Karpas-422 (cell line): ENCODE measurements at regions not wholly inside any gene's neighbourhood (a gene's known extent, or its start where the extent isn't known, plus 50 kb on each side); places are given as distances from the start of the nearest gene placed in this dataset.

Experiments
- DNase-seq: peaks from one replicate; pipeline ENCODE4 v3.0.0-alpha.2; 2015
- H2AFZ ChIP-seq: fragments of 200-600 bp; sonication (generic); 2 replicates; pipeline ENCODE4 v1.6.1; 2014; ENCODE audit warnings: antibody characterized with exemption, low read length, mixed read lengths
- H3K27ac ChIP-seq: fragments of 200-600 bp; sonication (generic); 2 replicates; pipeline ENCODE4 v1.5.1; 2014; ENCODE audit warnings: mild to moderate bottlenecking, low read length, moderate library complexity
- H3K27me3 ChIP-seq: fragments of 200-600 bp; sonication (generic); 2 replicates; pipeline ENCODE4 v1.6.1; 2014; ENCODE audit warnings: low read length, mixed read lengths
- H3K36me3 ChIP-seq: fragments of 200-600 bp; sonication (generic); 2 replicates; pipeline ENCODE4 v1.6.1; 2014; ENCODE audit warnings: low read length, mixed read lengths; ENCODE audit not compliant: insufficient read depth
- H3K4me1 ChIP-seq: fragments of 200-600 bp; sonication (generic); 2 replicates; pipeline ENCODE4 v1.6.1; 2014; ENCODE audit warnings: mild to moderate bottlenecking, low read length, mixed read lengths
- H3K4me2 ChIP-seq: fragments of 200-600 bp; sonication (generic); 2 replicates; pipeline ENCODE4 v1.6.1; 2014; ENCODE audit warnings: low read length, low read depth, mild to moderate bottlenecking; ENCODE audit not compliant: poor library complexity, severe bottlenecking
- H3K4me3 ChIP-seq: fragments of 200-600 bp; sonication (generic); 2 replicates; pipeline ENCODE4 v1.5.1; 2014; ENCODE audit warnings: mild to moderate bottlenecking, antibody characterized with exemption, low read length, mixed read lengths
- H3K79me2 ChIP-seq: fragments of 200-600 bp; sonication (generic); 2 replicates; pipeline ENCODE4 v1.6.1; 2014; ENCODE audit warnings: mild to moderate bottlenecking, low read length, mixed read lengths
- H3K9ac ChIP-seq: fragments of 200-600 bp; sonication (generic); 2 replicates; pipeline ENCODE4 v1.6.0; 2014; ENCODE audit warnings: low read length
- H3K9me2 ChIP-seq: fragments of 200-600 bp; sonication (generic), shearing (Covaris generic); replicated peaks from 2 replicates; pipeline ENCODE4 v1.6.0; 2014; ENCODE audit warnings: mild to moderate bottlenecking, low read length, moderate library complexity; ENCODE audit not compliant: insufficient read depth
- H3K9me3 ChIP-seq: fragments of 300-700, 200-600 bp; sonication (generic); 2 replicates; pipeline ENCODE4 v1.6.1; 2014; ENCODE audit warnings: low read length, mixed read lengths
- H4K20me1 ChIP-seq: fragments of 200-600 bp; sonication (generic); 2 replicates; pipeline ENCODE4 v1.6.1; 2014; ENCODE audit warnings: mild to moderate bottlenecking, antibody characterized with exemption, low read length, low read depth; ENCODE audit not compliant: insufficient read depth

DNA sequence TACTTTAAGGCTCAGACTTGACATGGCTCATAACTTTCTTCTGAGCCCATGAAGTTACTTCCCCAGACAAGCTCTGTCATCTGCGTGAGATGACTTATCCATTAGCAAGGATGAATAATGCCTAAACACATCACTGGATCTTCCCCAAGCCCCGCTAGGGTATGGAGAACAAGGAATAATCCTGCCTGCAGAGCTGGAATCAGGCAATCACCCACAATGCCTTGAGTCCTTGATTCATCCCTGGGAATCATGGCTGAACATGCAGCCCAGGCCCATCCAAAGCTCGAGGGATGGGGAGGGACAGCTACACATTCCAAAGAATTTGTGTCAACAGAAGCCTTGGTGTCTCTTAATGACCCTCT lies 131.7 kb downstream of the PSMG1 start:
- DNase-seq, result no peak
- Histone ChIP-seq H3K36me3 (no peaks in the 10 kb centered on the region), H4K20me1 (no peaks in the 10 kb centered on the region), H3K9me2 (no peaks in the 10 kb centered on the region), H3K9ac (no peak overlapping the region), H3K27ac (no peak overlapping the region), H3K4me3 (no peak overlapping the region), H2AFZ (no peak overlapping the region), H3K79me2 (no peaks in the 10 kb centered on the region), H3K27me3 (no peaks in the 10 kb centered on the region), H3K9me3 (no peaks in the 10 kb centered on the region), H3K4me1 (no peaks in the 10 kb centered on the region), H3K4me2 (no peak overlapping the region)

GRCh38 chr21:39050841-39051587 lies 132.2 kb downstream of the PSMG1 start:
- Histone ChIP-seq H3K4me3 (no peak overlapping the region), H3K4me1 (no peaks in the 10 kb centered on the region), H2AFZ (no peak overlapping the region), H3K9me3 (no peaks in the 10 kb centered on the region), H3K27me3 (no peaks in the 10 kb centered on the region), H3K9ac (no peak overlapping the region), H3K4me2 (no peak overlapping the region), H3K9me2 (no peaks in the 10 kb centered on the region), H3K79me2 (no peaks in the 10 kb centered on the region), H4K20me1 (no peaks in the 10 kb centered on the region), H3K27ac (no peak overlapping the region), H3K36me3 (no peaks in the 10 kb centered on the region)
- DNase-seq, result peak; percentile 15

DNA sequence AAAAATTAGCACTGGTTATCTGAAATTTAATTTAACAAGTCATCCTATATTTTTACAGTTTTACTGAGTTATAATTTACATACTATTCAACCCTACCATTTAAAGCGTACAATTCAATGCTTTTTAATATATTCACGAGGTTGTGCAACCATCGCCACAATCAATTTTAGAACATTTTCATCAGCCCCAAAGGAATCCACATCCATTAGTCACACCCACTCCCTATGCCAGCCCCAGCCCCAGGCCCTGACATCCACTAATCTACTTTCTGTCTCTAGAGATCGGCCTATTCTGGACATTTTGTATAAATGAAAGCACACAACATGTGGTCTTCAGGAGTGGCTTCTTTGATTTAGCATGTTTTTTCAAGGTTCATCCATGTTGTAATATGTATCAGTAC lies 134.7 kb downstream of the PSMG1 start:
- Histone ChIP-seq H3K4me3 (no peak overlapping the region), H2AFZ (no peak overlapping the region), H3K27me3 (no peaks in the 10 kb centered on the region), H3K4me1 (no peaks in the 10 kb centered on the region), H3K79me2 (no peaks in the 10 kb centered on the region), H3K9me2 (no peaks in the 10 kb centered on the region), H4K20me1 (no peaks in the 10 kb centered on the region), H3K27ac (no peak overlapping the region), H3K9me3 (no peaks in the 10 kb centered on the region), H3K36me3 (no peaks in the 10 kb centered on the region), H3K4me2 (no peak overlapping the region), H3K9ac (no peak overlapping the region)
- peak; percentile 26 for DNase-seq

GRCh38 chr21:39048064-39048463 lies 135.2 kb downstream of the PSMG1 start:
- H3K4me1 ChIP-seq, result no peaks in the 10 kb centered on the region
- H2AFZ ChIP-seq, result no peak overlapping the region
- H3K27ac ChIP-seq, result no peak overlapping the region
- H4K20me1 ChIP-seq, result no peaks in the 10 kb centered on the region
- no peaks in the 10 kb centered on the region for H3K9me3 ChIP-seq
- no peaks in the 10 kb centered on the region for H3K9me2 ChIP-seq
- H3K79me2 ChIP-seq, result no peaks in the 10 kb centered on the region
- H3K36me3 ChIP-seq, result no peaks in the 10 kb centered on the region
- H3K27me3 ChIP-seq, result no peaks in the 10 kb centered on the region
- H3K4me3 ChIP-seq, result no peak overlapping the region
- no peak overlapping the region for H3K9ac ChIP-seq
- DNase-seq, result peak; percentile 16
- H3K4me2 ChIP-seq, result no peak overlapping the region

DNA sequence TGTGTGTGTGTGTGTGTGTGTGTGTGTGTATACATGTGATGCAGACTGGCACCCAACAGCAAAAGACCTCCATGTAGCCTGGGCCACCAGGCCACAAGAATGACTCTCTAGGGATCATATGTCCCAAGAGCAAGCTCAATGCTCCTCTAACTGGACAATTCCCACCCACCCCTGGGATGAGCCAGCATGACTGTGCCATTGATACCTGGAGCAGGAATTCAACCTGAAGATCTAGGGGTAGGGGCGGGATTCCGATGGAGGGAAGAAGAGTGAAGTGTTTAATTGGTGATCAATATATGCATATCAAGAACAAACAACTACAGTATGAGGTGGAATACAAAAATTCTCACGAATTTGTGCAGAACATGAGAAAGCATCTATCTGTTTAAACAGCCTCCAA lies 136.2 kb downstream of the PSMG1 start:
- H3K79me2 ChIP-seq, result no peaks in the 10 kb centered on the region
- H3K9me2 ChIP-seq, result no peaks in the 10 kb centered on the region
- H3K4me3 ChIP-seq, result no peak overlapping the region
- no peaks in the 10 kb centered on the region for H4K20me1 ChIP-seq
- H3K4me2 ChIP-seq, result no peak overlapping the region
- no peak overlapping the region for H2AFZ ChIP-seq
- no peaks in the 10 kb centered on the region for H3K36me3 ChIP-seq
- H3K9me3 ChIP-seq, result no peaks in the 10 kb centered on the region
- H3K4me1 ChIP-seq, result no peaks in the 10 kb centered on the region
- H3K27me3 ChIP-seq, result no peaks in the 10 kb centered on the region
- H3K27ac ChIP-seq, result no peak overlapping the region
- no peak overlapping the region for H3K9ac ChIP-seq
- DNase-seq, result peak; percentile 36

- Histone ChIP-seq H2AFZ (no peak overlapping the region), H3K4me2 (no peak overlapping the region), H3K9ac (no peak overlapping the region), H3K4me1 (no peaks in the 10 kb centered on the region), H3K4me3 (no peak overlapping the region), H3K27ac (no peak overlapping the region), H3K79me2 (no peaks in the 10 kb centered on the region), H3K27me3 (no peaks in the 10 kb centered on the region), H3K9me2 (no peaks in the 10 kb centered on the region), H4K20me1 (no peaks in the 10 kb centered on the region), H3K9me3 (no peaks in the 10 kb centered on the region), H3K36me3 (no peaks in the 10 kb centered on the region)
- DNase-seq, result peak; percentile 14
These were observed 136.9 kb downstream of the PSMG1 start for GRCh38 chr21:39046236-39046916.

DNA sequence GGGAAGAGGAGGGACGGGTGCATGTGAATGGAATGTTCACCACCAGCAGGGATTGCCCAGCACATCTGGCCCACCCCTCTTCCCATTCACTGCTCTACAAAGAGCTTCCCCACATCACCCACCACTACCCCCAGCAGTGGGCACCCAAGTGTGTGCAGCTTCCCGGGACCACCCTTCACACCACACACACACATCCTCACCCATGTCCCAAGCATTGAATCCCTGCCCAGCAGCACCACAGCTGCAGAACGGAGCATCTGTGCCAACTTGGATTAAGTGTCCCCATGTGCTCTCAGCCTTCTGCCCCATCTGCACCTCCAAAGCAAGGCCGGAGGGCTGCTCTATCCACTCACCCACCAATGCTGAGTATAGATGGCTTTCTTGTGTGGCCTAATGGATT lies 141.4 kb downstream of the PSMG1 start:
- no peaks in the 10 kb centered on the region for H3K27me3 ChIP-seq
- H2AFZ ChIP-seq, result no peak overlapping the region
- H3K79me2 ChIP-seq, result no peaks in the 10 kb centered on the region
- no peaks in the 10 kb centered on the region for H3K9me2 ChIP-seq
- H3K9me3 ChIP-seq, result no peaks in the 10 kb centered on the region
- H3K36me3 ChIP-seq, result no peaks in the 10 kb centered on the region
- no peak overlapping the region for H3K4me2 ChIP-seq
- H3K9ac ChIP-seq, result no peak overlapping the region
- H3K4me3 ChIP-seq, result no peak overlapping the region
- DNase-seq, result no peak
- no peak overlapping the region for H3K27ac ChIP-seq
- no peaks in the 10 kb centered on the region for H4K20me1 ChIP-seq
- H3K4me1 ChIP-seq, result no peaks in the 10 kb centered on the region

GRCh38 chr21:39040494-39041110 lies 142.6 kb downstream of the PSMG1 start:
- Histone ChIP-seq H3K9me3 (no peaks in the 10 kb centered on the region), H3K79me2 (no peaks in the 10 kb centered on the region), H3K36me3 (no peaks in the 10 kb centered on the region), H4K20me1 (no peaks in the 10 kb centered on the region), H3K4me1 (no peaks in the 10 kb centered on the region), H3K27me3 (no peaks in the 10 kb centered on the region), H3K4me2 (no peak overlapping the region), H3K4me3 (no peak overlapping the region), H2AFZ (no peak overlapping the region), H3K9me2 (no peaks in the 10 kb centered on the region), H3K9ac (no peak overlapping the region), H3K27ac (no peak overlapping the region)
- DNase-seq, result no peak
